HEK293 (cell line): ENCODE measurements at regions not wholly inside any gene's neighbourhood (a gene's known extent, or its start where the extent isn't known, plus 50 kb on each side); places are given as distances from the start of the nearest gene placed in this dataset.

ENCODE experiments used
- CTCF ChIP-seq: fragments of 450-650 bp; formaldehyde crosslinking; IDR thresholded peaks from 2 replicates; pipeline ENCODE4 v1.5.1; 2016; ENCODE audit warnings: missing biosample characterization, missing genetic modification characterization
- PATZ1 ChIP-seq: fragments of 450-650 bp; formaldehyde crosslinking; IDR thresholded peaks from 2 replicates; pipeline ENCODE4 v1.5.1; 2016; ENCODE audit warnings: missing biosample characterization, missing genetic modification characterization
- ZNF140 ChIP-seq: fragments of 450-650 bp; formaldehyde crosslinking; IDR thresholded peaks from 2 replicates; pipeline ENCODE4 v1.5.1; 2016; ENCODE audit warnings: missing biosample characterization, missing genetic modification characterization
- ZNF280D ChIP-seq: fragments of 450-650 bp; formaldehyde crosslinking; IDR thresholded peaks from 2 replicates; pipeline ENCODE4 v1.5.1; 2016; ENCODE audit warnings: missing biosample characterization, missing genetic modification characterization
- ZSCAN5A ChIP-seq: fragments of 450-650 bp; formaldehyde crosslinking; IDR thresholded peaks from 2 replicates; pipeline ENCODE4 v1.5.1; 2016; ENCODE audit warnings: missing biosample characterization, missing genetic modification characterization

GRCh38 chr11:15640318-15640717 lies 525.6 kb downstream of the INSC start:
- TF ChIP-seq PATZ1 (no peak), CTCF (tag by site-specific recombination) (no peak), ZNF140 (tag by site-specific recombination) (no peak), ZNF280D (tag by site-specific recombination) (no peak), ZSCAN5A (tag by site-specific recombination) (no peak)
